Coronary artery (tissue), 2 donors: ENCODE measurements at regions not wholly inside any gene's neighbourhood (a gene's known extent, or its start where the extent isn't known, plus 50 kb on each side); places are given as distances from the start of the nearest gene placed in this dataset.
A peak's percentile ranks its signal among the peaks of the same experiment; 100 is the strongest.
"Not testable (repeated sequence)": the region's sequence is repeated elsewhere in the genome, so short reads cannot be mapped to it uniquely, and the experiment has no call there.

Experiments
- DNase-seq: peaks from one replicate; pipeline ENCODE4 v3.0.0-alpha.2; 2017; ENCODE audit warnings: low spot score
- H3K27ac ChIP-seq, 2 donors: fragments of 200-600 bp; sonication (generic); one replicate each; pipeline ENCODE4 v1.5.1; 2016 to 2019
- H3K4me3 ChIP-seq: fragments of 200-600 bp; sonication (generic); 2 replicates; pipeline ENCODE4 v1.5.1; 2016; ENCODE audit warnings: mild to moderate bottlenecking, moderate library complexity
- CTCF ChIP-seq: fragments of 200-600 bp; sonication (generic); IDR thresholded peaks from one replicate; pipeline ENCODE4 v1.5.1; 2019; ENCODE audit warnings: antibody characterized with exemption

GRCh38 chr2:55779459-55780421 is 86.1 kb upstream of the PNPT1 start:
- no peak overlapping the region for H3K4me3 ChIP-seq
- no peak for TF ChIP-seq CTCF
- H3K27ac ChIP-seq: no peak overlapping the region
- DNase-seq: no peak

DNA sequence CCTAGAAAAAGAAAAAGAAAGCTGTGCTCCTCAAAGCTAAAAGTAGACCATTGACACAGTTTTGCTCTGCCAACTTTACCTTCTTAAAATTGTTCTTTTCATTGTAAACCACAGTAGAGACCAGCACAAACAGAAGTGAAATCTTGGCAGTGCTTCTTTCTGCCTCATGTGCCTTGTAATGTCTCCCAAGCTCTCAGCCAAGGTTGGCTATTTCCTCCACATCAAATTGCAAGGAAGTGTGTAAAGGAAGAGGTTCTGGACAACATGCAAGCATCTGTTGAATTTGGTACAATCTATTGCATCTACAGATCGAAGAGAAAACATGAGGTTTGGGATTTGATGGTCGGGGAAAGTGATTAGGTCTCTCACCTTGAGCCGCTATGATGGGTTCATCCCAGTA is 83.3 kb upstream of the PNPT1 start:
- no peak for TF ChIP-seq CTCF
- DNase-seq: no peak
- no peak overlapping the region for H3K4me3 ChIP-seq
- H3K27ac ChIP-seq: no peak overlapping the region

GRCh38 chr2:55776479-55776878 is 82.8 kb upstream of the PNPT1 start:
- TF ChIP-seq CTCF: no peak

DNA sequence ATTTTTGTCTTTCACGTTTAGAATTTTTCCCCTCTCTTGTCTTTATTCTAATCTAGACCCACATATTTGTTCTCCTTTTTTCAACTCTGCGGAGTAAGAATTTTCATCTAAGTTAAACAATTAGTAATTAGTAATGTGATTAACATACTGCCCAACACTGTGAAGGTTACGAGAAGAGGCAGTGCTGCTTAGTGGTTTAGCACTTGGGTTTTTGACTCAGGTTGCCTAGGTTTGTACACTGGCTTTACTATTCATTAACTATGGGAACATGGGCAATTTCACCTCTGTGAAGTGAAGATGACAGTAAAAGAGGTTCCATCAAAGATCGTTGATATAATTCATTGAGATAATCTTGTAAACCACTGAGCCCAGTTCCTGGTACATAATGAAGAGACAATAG is 82.2 kb upstream of the PNPT1 start:
- DNase-seq: no peak
- no peak overlapping the region for H3K27ac ChIP-seq
- H3K4me3 ChIP-seq: no peak overlapping the region
- TF ChIP-seq CTCF: no peak

More at GRCh38 chr2:55776479-55776878, 82.8 kb upstream of the PNPT1 start:
- no peak overlapping the region for H3K27ac ChIP-seq
- DNase-seq: no peak
- no peak overlapping the region for H3K4me3 ChIP-seq

DNA sequence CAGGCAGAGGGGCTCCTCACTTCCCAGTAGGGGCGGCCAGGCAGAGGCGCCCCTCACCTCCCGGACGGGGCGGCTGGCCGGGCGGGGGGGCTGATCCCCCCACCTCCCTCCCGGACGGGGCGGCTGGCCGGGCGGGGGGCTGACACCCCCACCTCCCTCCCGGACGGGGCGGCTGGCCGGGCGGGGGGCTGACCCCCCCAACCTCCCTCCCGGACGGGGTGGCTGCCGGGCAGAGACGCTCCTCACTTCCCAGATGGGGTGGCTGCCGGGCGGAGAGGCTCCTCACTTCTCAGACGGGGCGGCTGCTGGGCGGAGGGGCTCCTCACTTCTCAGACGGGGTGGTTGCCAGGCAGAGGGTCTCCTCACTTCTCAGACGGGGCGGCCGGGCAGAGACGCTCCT is 80.0 kb upstream of the PNPT1 start:
- DNase-seq, H3K4me3 ChIP-seq, H3K27ac ChIP-seq: not testable (repeated sequence)

GRCh38 chr2:55772109-55772980 is 78.7 kb upstream of the PNPT1 start:
- no peak overlapping the region for H3K4me3 ChIP-seq
- no peak overlapping the region for H3K27ac ChIP-seq
- no peak for DNase-seq
- TF ChIP-seq CTCF: no peak

GRCh38 chr2:55771612-55772011 is 78.0 kb upstream of the PNPT1 start:
- Histone ChIP-seq H3K27ac (no peak overlapping the region), H3K4me3 (no peak overlapping the region)
- peak; percentile 57 for TF ChIP-seq CTCF
- no peak for DNase-seq
